Stimulated activated CD4-positive, alpha-beta T cell treated with anti-CD3 and anti-CD28 coated beads, TNF-alpha, amount 100 ng/mL, for 4 hours (primary cell): ENCODE measurements at regions not wholly inside any gene's neighbourhood (a gene's known extent, or its start where the extent isn't known, plus 50 kb on each side); places are given as distances from the start of the nearest gene placed in this dataset.
"Not testable (repeated sequence)": the region's sequence is repeated elsewhere in the genome, so short reads cannot be mapped to it uniquely, and the experiment has no call there.

Experiments used
- DNase-seq, 3 experiments: peaks; one replicate each; pipeline ENCODE4 v3.0.0-alpha.2; 2020; ENCODE audit warnings: low read depth in 3 of 3

DNA sequence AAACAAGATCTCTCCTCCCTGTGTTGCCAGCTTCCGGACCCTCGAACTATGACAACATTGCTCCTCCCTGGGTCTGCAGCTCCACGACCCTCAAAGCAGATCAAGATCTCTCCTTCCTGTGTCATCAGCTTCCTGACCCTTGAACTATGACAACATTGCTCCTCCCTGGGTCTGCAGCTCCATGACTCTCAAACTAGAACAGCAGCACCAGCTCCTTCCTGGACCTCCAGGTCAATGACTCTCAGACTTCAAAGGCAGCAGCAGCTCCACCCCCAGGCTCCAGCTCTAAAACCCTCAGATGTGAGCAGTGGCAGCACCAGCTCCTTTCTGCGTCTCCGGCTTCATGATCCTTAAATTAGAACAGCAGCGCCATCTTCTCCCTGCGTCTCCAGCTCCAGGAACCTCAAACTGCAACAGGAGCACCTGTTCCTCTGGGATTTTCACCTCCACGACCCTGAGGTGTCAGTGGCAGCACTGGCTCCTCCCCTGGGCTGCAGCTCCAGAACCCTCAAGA is 341.0 kb upstream of the SULF2 start:
- DNase-seq, result no peak

- no peak for DNase-seq
These were observed 339.7 kb upstream of the SULF2 start for GRCh38 chr20:48124960-48125359.

DNA sequence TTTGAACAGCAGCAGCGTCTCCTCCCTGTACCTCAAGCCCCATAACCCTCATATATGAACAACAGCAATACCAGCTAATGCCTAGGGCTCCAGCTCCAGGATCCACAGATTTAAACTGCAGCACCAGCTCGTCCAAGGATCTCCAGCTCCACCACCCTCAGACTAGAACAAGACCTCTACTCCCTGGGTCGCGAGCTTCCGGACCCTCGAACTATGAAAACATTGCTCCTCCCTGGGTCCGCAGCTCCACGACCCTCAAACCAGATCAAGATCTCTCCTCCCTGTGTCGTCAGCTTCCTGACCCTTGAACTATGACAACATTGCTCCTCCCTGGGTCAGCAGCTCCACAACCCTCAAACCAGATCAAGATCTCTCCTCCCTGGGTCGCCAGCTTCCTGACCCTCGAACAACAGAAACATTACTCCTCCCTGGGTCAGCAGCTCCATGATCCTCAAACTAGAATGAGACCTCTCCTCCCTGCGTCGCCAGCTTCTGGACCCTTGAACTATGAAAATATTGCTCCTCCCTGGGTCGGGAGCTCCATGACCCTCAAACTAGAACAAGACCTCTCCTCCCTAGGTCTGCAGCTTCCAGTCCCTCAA is 339.0 kb upstream of the SULF2 start:
- no peak for DNase-seq

GRCh38 chr20:48120120-48120519 is 334.8 kb upstream of the SULF2 start:
- DNase-seq, result no peak

DNA sequence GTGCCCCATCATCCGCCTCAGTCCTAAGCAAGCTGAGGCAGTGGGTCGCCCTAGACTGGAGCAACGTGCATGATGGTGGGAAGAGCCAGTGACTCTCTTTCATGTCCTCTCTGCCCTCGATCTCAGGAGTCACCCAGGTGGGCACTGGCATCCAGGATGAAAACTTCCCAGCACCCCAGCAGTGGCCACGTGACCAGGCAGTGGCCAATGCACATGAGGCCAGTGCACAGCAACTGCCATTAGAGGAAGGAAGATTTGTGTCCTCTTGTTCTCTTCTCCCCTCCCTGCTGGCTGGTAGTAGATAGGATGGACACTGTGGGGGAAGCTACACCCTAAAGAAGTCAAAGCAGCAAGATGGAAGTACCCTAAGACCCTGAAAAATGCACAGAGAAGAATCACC is 334.1 kb upstream of the SULF2 start:
- DNase-seq, result not testable (repeated sequence)

- DNase-seq, result no peak
These were observed 330.2 kb upstream of the SULF2 start for GRCh38 chr20:48115502-48115901.

- no peak for DNase-seq
These were observed 322.3 kb upstream of the SULF2 start for GRCh38 chr20:48107560-48107959.

GRCh38 chr20:48106428-48106827 is 321.1 kb upstream of the SULF2 start:
- no peak for DNase-seq

DNA sequence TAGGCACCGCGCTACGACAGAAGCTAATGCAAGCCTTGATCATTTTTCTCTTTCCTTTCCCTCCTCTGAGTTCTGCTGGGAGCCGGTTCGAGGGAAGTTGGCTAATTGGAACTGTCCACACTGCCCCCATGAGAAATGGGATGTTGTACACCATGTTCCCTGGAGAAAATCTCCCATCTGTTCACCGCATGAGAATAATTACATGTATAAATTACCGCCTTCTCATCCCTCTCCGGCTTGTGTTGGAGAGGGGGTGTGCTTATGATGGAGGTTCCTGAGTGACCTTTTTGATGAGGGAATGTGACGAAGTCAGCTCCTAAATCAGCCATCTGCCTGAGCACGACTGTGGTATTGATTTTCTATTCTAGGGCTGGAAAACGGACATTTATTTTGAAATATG is 320.2 kb upstream of the SULF2 start:
- no peak for DNase-seq

DNA sequence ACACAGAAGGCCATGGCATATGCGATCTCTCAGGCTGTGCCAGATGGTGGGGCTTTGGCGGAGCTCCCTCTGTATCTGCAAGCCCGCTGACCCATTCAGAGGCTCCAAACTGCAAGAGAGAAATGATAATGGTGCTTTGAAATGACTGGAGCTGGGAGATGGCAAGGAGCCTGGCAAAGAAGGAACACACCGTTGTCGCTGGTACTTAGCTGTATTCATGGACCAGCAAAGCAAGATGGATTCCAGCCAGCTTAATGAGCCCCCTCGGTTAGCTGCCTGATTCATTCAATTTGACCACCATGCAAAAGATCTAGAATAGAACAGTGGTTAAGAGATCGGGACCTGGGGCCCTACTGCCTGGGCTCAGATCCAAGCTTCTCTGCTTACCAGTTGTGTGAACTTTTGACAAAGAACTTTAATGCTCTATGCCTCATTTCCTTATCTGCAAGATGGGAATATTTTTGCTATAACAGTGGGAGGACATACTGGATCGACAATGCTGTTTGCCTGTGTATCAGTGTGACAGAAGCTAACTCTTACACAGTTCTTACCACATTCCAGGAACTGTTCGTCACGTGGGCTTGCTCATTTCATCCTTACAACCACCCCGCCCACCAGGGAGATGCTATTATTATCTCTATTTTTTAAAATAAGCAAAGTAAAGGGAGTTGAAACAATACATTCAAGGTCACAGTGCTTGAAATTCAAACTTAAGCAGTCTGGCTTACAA is 317.8 kb upstream of the SULF2 start:
- DNase-seq, result no peak

GRCh38 chr20:48102076-48102787 is 317.0 kb upstream of the SULF2 start:
- DNase-seq, result no peak

DNA sequence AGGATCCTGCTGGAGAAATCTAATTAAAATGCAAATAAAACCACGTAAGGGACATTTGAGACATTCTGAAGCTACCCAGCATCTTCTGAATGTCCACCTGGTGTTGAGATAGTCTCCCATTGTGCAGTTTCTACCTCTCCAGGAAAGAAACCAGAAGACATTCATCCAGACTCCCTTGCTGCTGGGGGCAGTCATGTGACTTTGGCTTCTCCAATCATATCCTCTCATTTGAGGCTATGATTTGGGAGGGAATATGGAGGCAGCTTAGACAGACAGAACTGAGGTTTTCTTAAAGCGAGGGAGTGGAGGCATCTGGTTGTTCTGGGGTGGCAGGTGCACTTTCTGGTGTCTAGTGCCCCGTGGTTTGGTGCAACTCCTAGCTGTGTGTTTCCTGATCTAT is 315.2 kb upstream of the SULF2 start:
- DNase-seq, result no peak

- no peak for DNase-seq
These were observed 313.6 kb upstream of the SULF2 start for GRCh38 chr20:48098866-48099265.

GRCh38 chr20:48098099-48098498 is 312.8 kb upstream of the SULF2 start:
- no peak for DNase-seq

GRCh38 chr20:48096957-48097890 is 311.9 kb upstream of the SULF2 start:
- DNase-seq, result no peak

DNA sequence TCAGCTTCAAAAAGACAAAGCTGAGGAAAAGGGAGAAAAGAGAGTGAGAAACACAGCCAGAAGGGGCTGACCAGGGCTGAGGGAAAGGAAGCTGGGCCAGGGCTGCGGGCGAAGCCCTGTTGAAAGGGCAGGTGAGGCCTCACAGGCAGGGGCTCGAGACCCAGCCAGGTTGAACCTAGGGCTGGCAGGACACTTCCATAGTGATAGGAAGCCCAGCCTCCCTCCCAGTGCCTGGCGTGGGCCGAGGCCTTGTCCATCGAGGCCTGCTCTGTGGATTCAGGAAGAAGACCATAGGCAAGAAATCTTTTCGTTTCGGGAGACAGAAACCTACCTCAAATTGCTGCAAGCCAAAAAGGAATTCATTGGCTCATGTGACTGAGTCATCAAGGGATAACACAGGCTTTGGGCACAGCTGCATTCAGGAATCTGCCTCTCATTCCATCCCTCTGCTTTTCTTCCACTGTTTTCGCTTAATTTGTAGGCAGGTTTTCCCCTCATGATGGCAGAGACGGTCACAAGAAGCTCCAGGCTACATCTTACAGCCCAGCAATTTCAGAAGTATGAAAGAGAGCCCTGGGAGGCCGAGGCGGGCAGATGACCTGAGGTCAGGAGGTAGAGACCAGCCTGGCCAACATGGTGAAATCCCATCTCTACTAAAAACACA is 311.1 kb upstream of the SULF2 start:
- no peak for DNase-seq

GRCh38 chr20:48094944-48095343 is 309.7 kb upstream of the SULF2 start:
- DNase-seq, result no peak

GRCh38 chr20:48094196-48094749 is 309.0 kb upstream of the SULF2 start:
- DNase-seq, result no peak

DNA sequence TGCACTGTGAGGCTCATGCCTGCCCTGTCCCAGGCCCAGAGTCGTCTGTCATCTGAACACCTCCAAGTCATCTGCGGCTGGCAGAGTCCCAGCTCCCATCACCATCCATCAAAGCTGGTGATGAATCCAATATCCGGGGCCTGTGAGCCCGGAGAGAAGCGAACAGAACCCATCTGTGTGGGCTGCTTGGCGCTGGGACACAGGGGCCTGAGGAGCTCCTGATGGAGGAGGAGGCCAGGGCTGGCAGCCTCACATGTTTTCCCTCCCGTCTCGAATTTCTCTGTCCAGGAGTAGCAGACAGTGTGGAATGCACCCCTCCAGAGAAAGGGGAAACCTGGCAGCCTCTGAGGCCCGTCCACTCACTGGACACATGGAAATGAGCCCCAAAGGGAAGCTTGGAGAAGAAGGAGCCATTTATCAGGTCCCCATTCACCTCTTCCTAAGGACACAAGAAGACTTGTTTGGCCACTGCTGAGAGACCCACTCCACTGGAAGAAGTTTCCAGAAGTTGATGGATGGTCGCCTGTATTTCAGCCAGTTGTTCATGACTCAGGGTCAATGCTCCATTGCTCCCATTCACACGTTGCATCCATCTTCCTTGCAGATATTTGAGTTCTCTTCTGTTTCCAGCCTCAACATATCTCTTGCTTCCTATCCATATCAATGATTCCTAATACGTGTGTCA is 307.5 kb upstream of the SULF2 start:
- DNase-seq, result no peak

- no peak for DNase-seq
These were observed 305.5 kb upstream of the SULF2 start for GRCh38 chr20:48090784-48091183.
